HG02759 (cell line): ENCODE measurements at regions not wholly inside any gene's neighbourhood (a gene's known extent, or its start where the extent isn't known, plus 50 kb on each side); places are given as distances from the start of the nearest gene placed in this dataset.

Source experiments
- ATAC-seq: cut with Tn5 transposase; IDR thresholded peaks from one replicate; pipeline ENCODE4 v1.9.1; 2021; ENCODE audit warnings: mild to moderate bottlenecking, moderate library complexity; ENCODE audit not compliant: unreplicated experiment

GRCh38 chr12:78760906-78761305 lies 103.7 kb upstream of the SYT1 start:
- ATAC-seq, result no peak

DNA sequence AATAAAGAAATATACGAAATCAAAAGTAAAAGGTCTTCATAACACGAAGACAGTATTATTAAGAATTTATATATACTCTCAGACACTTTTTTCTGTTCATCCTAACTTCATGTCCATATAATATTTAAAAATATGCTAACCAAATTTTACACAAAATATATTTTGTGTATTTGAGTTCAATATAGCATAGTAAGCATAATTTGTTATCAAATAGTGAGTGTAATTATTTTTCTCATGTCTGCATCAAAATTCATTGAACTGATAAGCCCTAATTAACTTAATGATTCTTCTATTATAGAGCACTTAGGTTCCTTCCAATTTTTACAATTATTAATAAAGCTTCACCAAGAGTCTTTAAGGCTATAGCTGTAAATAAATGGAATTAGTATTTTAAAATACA lies 99.7 kb upstream of the SYT1 start:
- no peak for ATAC-seq

- no peak for ATAC-seq
Observed at GRCh38 chr12:78767264-78767981, 97.2 kb upstream of the SYT1 start.

GRCh38 chr12:78778339-78778738 lies 86.2 kb upstream of the SYT1 start:
- no peak for ATAC-seq

GRCh38 chr12:78787576-78787975 lies 77.0 kb upstream of the SYT1 start:
- ATAC-seq, result no peak

DNA sequence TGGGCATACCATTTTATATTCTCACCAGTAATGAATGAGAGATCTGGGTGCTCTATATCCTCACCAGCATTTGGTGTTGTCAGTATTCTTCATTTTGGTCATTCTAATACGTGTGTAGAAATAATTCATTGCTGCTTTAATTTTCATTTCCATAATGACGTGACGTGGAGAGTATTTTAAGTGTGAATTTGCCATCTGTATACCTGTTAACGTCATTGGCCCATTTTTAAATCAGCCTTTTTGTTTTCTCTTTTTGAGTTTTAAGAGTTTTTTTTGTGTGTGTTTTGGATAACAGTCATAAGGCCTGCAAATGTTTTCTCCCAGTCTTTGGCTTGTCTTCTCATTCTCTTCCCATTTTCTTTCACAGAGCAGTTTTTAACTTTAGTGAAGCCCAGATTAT lies 74.4 kb upstream of the SYT1 start:
- no peak for ATAC-seq

DNA sequence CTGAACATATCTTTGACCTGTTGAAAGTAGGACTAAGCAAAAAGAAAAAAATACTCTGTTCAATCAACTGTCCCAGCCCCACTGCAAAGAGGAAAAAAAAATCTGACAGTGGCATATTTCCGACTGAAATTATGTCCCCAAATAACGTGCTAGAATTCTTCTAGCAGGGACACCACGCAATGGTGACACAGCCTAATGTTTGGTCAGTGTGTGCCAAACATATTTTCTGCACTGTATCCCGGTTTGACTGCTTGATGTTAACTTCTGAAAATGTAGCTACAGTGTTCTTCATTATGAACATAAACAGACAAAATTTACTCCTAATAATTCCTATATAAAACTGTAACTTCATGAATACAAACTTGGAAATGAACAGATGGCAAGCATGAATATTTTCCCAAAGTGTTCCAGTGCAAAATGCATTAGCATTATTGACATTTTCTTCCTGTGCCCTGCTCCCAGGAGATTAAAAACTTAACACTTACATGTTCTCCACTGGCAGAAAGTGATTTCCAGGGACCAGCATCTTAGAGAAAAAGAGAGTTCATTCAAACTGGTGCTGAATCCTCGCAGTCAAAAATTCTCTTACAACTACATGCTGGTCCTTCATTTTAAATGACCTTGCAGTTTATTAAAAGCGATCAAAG lies 72.4 kb upstream of the SYT1 start:
- ATAC-seq, result no peak

GRCh38 chr12:78793491-78793890 lies 71.1 kb upstream of the SYT1 start:
- ATAC-seq, result no peak

DNA sequence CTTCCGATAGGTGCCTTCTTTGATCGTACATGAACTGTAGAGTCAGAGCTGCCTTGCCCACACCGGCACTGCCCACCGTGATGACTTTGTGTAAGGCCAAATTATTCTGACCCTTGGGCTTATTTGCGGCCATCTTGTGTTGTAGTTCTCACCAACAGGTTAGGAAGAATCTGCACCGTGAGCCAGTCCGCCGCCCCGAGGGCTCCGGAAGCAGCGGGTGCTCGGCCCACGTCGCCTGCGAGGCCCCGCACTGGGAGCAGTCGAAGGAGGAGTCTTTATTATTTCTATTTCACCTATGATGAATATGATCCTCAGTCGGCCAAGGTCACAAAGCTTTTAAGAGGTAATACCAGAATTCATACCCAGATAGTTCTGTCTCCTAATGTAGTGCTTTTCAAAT lies 70.6 kb upstream of the SYT1 start:
- no peak for ATAC-seq

GRCh38 chr12:78795934-78796445 lies 68.6 kb upstream of the SYT1 start:
- no peak for ATAC-seq

GRCh38 chr12:78797196-78797931 lies 67.2 kb upstream of the SYT1 start:
- no peak for ATAC-seq

DNA sequence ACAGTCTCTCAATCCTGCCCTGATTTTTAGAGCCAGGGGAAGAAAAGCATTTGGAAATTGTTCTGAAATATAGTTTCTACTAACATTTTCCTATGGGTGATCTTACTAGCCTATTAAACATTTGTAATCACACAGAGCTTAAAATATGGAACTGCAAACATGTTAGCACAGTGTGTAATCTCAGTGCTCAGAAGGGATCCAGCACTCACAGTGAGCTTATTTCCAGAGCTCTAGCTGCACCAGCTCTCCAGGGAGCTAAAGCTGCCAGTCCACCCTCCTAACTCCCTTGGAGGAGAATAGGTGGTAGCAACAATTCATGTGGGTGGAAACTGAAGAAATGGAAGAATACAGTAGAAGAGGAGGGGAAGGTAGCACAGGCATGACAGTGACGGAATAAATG lies 64.9 kb upstream of the SYT1 start:
- ATAC-seq, result no peak

GRCh38 chr12:78802593-78802992 lies 62.0 kb upstream of the SYT1 start:
- no peak for ATAC-seq

DNA sequence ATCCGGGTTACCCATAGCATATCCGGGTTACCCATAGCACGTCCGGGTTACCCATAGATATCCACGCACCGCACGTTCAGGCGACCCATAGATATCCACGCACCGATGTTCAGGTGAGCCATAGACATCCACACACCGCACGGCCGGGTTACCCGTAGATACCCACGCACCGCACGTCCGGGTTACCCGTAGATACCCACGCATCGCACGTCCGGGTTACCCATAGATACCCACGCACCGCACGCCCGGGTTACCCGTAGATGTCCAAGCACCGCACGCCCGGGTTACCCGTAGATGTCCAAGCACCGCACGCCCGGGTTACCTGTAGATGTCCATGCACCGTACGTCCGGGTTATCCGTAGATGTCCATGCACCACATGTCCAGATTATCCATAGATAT lies 60.3 kb upstream of the SYT1 start:
- ATAC-seq, result no peak
